Superior temporal gyrus (tissue), 1 donor: ENCODE measurements at regions not wholly inside any gene's neighbourhood (a gene's known extent, or its start where the extent isn't known, plus 50 kb on each side); places are given as distances from the start of the nearest gene placed in this dataset.

Source experiments
- DNase-seq: peaks from one replicate; pipeline ENCODE4 v3.0.0-alpha.2; 2016; ENCODE audit errors: extremely low spot score

- no peak for DNase-seq
These were observed 979.3 kb downstream of the IGSF11 start for GRCh38 chr3:118055381-118055780.

DNA sequence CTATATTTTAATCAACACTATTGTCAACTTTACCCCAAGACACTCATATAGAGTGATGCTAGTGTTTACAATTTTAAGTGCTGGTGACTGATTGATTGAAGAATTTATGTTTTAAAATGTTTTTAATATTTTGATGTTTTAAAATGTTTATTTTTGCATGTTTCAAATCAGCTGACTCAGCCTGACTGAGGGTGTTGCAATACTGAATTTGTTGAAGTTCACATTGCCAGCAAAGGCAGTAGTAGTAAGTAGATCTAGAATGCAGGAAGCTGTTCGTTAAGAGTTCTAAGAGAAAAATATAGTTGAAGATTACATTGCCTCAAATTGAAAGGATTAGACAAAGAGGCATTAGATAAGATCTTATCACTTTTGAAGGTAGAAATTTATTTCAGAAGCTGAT, 977.6 kb downstream of the IGSF11 start:
- DNase-seq = no peak

- no peak for DNase-seq
These were observed 975.5 kb downstream of the IGSF11 start for GRCh38 chr3:118059096-118059495.

DNA sequence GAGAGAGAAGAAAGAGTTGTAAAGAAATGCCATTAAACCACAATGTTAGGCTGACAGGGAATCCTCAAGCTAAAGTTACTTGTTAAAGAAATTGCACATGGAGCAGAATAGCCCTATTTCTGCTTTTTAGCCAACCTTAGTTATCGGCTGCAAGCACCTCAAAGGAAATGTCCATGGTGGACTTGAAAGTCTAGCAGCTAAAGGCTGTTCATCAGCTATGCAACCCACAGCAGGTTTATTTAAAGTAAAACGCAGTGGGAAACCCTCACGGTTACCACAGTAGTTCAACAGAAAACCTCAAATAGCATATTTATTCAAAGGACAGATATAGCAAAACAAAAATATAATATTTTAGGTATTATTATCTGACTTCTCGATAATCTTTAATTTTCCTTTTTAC, 967.2 kb downstream of the IGSF11 start:
- DNase-seq = no peak

- no peak for DNase-seq
These were observed 958.8 kb downstream of the IGSF11 start for GRCh38 chr3:118075873-118076272.

DNA sequence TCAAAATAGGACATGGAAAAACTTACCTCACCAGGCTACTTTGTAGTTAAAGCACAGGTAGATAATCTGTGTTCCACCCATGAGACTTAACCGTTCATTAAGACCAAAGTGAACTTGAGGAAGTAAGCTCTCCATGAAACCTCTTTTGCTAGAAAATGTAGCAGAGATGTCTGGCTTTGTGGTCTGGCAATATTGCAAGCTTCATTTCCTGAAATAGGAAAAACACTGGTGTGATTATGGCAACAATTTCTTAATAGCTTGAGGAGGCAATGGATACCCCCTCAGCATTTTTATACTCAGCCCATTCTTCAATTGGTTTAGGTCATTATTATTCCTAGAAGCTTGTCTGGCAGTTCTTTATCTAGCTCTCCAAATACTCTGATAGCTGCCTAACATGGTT, 957.3 kb downstream of the IGSF11 start:
- DNase-seq = no peak

- no peak for DNase-seq
These were observed 953.8 kb downstream of the IGSF11 start for GRCh38 chr3:118080889-118081288.

GRCh38 chr3:118088696-118089095, 946.0 kb downstream of the IGSF11 start:
- no peak for DNase-seq

DNA sequence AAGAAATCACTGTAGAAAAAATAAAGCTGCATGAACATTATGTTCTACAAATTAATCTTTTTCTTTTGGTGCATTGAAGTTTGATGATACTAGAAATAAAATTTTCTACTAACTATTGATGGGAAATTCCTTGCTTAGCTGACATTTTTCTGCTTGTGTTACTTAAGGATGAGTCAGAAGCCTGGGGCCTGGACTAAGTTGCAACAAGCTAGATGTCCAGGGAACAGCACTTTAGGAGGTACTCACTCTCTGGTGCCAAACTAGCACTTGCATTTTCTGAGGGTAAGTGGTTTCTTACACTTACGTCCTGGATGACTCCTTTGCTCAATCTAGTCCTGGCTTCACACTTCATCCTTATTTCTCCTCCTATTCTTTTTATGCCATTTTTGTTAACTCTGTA, 945.1 kb downstream of the IGSF11 start:
- DNase-seq = no peak

GRCh38 chr3:118097226-118097625, 937.4 kb downstream of the IGSF11 start:
- no peak for DNase-seq

GRCh38 chr3:118097660-118098059, 937.0 kb downstream of the IGSF11 start:
- DNase-seq = no peak

GRCh38 chr3:118098827-118099226, 935.8 kb downstream of the IGSF11 start:
- no peak for DNase-seq

GRCh38 chr3:118101891-118102290, 932.8 kb downstream of the IGSF11 start:
- DNase-seq = no peak

DNA sequence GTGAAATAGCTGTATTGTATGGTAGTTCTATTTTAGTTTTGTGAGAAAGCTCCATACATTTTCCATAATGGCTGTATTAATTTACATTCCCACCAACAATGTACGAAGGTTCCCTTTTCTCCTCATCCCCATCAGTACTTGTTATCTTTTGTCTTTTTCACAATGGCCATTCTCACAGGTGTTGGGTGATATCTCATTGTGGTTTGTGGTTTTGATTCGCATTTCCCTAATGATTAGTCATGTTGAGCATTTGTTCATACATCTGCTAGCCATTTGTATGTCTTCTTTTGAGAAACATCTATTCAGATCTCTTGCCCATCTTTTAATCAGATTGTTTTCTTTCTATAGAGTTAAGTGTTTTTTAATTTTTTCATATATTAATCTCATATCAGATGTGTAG, 931.9 kb downstream of the IGSF11 start:
- no peak for DNase-seq

GRCh38 chr3:118108201-118108600, 926.4 kb downstream of the IGSF11 start:
- peak; percentile 17 for DNase-seq

DNA sequence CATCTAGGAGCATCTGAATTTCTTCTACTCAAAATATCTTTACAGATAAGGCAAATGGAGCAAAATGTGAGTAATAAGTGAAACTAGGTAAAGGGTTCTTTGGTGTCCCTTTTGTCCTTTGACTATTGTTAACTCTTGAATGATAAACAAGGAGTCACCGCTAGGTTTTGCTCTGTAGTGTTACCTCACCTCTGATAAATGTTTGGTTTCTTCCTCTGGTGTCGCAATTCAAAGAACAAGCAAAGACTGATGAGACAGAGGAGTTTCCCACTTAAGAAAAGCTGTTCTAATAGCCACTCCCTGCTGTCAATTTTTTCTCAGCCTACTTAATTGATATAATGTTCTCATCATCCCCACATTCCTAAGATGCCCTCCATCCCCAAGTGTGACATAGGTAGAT, 925.9 kb downstream of the IGSF11 start:
- DNase-seq = no peak

DNA sequence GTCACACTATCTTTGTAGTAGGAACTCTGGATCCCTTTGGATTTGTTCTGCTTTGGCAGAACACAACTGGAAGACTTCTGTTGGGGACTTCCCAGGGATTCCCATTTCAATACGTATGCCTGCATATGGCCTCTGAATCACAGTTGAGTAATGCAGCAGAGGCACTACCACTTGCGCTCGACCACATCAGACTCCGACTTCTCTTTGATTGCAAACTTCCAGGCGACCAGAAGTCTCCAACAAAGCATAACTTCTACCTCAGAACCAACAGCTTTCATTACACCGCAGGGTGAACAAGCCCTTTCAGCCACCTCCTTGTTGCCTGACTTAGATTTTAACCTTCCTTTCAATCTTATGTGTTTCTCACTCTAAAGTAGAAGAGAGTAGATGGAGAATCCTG, 924.4 kb downstream of the IGSF11 start:
- DNase-seq = no peak

GRCh38 chr3:118116991-118117390, 917.7 kb downstream of the IGSF11 start:
- DNase-seq = no peak

GRCh38 chr3:118126751-118127150, 907.9 kb downstream of the IGSF11 start:
- DNase-seq = no peak

- DNase-seq = no peak
These were observed 906.7 kb downstream of the IGSF11 start for GRCh38 chr3:118127992-118128391.

DNA sequence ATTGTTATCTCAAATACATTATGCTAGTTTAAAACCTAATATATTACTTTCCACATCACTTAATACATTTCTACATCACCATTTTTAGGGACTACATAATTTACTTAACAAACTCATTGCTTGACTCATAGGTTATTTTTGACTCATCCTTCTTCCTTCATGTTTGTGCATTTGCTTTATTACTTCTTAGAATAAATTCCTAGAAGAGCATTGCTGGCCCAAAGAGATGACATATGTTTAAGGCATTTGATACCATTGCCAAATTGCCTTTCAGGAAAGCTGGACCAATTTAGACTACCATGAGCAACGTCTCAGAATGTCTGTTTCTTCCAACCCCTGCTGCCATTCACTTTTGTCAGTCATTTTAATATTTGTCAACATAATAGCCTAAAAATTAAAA, 905.8 kb downstream of the IGSF11 start:
- no peak for DNase-seq

DNA sequence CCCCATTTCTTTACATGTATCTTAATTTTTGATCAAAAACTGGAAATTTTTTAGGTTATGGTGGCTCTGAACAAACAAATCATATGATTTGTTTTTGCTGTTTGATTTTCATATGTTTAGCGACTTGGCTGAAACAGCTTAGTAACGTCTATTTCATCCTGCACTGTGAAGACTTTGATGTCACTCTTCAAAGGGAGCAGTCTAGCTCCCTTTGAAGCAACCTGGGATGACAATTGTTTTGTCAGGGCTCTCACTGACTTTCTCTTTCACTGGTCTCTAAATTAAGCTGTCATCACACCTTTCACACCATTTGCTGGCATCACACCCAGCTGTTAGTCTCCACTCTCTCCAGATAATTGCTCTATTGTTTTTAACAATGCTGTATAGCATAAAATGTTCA, 896.9 kb downstream of the IGSF11 start:
- DNase-seq = no peak

DNA sequence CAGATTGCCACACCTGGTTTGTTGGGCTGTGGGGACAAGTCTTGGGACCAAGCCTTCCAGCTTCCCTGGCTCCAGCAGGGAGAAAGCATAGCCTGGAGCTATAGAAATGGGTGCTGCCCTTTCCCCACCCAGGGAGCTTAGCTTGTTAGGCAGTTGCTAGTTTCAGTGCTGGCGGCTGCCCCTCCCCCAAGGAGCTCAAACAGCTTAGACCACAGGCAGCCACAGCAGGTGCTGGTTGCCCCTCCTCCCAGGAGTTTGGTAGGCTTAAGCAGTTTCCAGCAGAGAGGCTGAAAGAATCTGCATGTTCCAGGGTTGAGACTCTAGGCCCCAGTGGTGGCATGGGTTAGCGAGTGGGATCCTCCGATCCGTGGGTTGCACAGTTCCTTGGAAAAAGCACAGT, 889.7 kb downstream of the IGSF11 start:
- no peak for DNase-seq

- DNase-seq = no peak
These were observed 887.8 kb downstream of the IGSF11 start for GRCh38 chr3:118146658-118147375.
